ENCODE measurements at regions not wholly inside any gene's neighbourhood (a gene's known extent, or its start where the extent isn't known, plus 50 kb on each side); places are given as distances from the start of the nearest gene placed in this dataset.
"Not testable (repeated sequence)": the region's sequence is repeated elsewhere in the genome, so short reads cannot be mapped to it uniquely, and the experiment has no call there.

GRCh38 chr3:81823882-81824395 is 62.5 kb upstream of the GBE1 start:
- FAIRE-seq = no peak

- no peak for FAIRE-seq
These were observed 61.6 kb upstream of the GBE1 start for GRCh38 chr3:81823086-81823485.

- FAIRE-seq = no peak
These were observed 55.2 kb upstream of the GBE1 start for GRCh38 chr3:81816473-81817250.

- FAIRE-seq = not testable (repeated sequence)
These were observed 50.7 kb upstream of the GBE1 start for GRCh38 chr3:81812098-81812497.

Data from islet of Langerhans (tissue), 1 donor.